IPS DF 4.7 (cell line): ENCODE measurements at regions not wholly inside any gene's neighbourhood (a gene's known extent, or its start where the extent isn't known, plus 50 kb on each side); places are given as distances from the start of the nearest gene placed in this dataset.

ENCODE experiments used
- DNase-seq: peaks from one replicate; pipeline ENCODE4 v3.0.0-alpha.2; 2013; ENCODE audit warnings: low spot score; ENCODE audit errors: extremely low read depth

GRCh38 chr11:26144911-26145310 lies 187.0 kb upstream of the ANO3 start:
- no peak for DNase-seq

GRCh38 chr11:26149585-26149984 lies 182.3 kb upstream of the ANO3 start:
- DNase-seq, result no peak

GRCh38 chr11:26150031-26150430 lies 181.9 kb upstream of the ANO3 start:
- no peak for DNase-seq

- no peak for DNase-seq
Observed at GRCh38 chr11:26158251-26158650, 173.7 kb upstream of the ANO3 start.

GRCh38 chr11:26162291-26162690 lies 169.6 kb upstream of the ANO3 start:
- no peak for DNase-seq

GRCh38 chr11:26186389-26186788 lies 145.5 kb upstream of the ANO3 start:
- no peak for DNase-seq

- no peak for DNase-seq
Observed at GRCh38 chr11:26187639-26188038, 144.3 kb upstream of the ANO3 start.

GRCh38 chr11:26188554-26188953 lies 143.4 kb upstream of the ANO3 start:
- DNase-seq, result no peak

GRCh38 chr11:26191193-26191592 lies 140.7 kb upstream of the ANO3 start:
- no peak for DNase-seq

- DNase-seq, result no peak
Observed at GRCh38 chr11:26193694-26194365, 138.1 kb upstream of the ANO3 start.

- DNase-seq, result no peak
Observed at GRCh38 chr11:26194881-26195280, 137.0 kb upstream of the ANO3 start.

- DNase-seq, result no peak
Observed at GRCh38 chr11:26198532-26199096, 133.3 kb upstream of the ANO3 start.

GRCh38 chr11:26199331-26200095 lies 132.4 kb upstream of the ANO3 start:
- no peak for DNase-seq

- DNase-seq, result no peak
Observed at GRCh38 chr11:26201411-26201810, 130.5 kb upstream of the ANO3 start.

GRCh38 chr11:26202754-26203153 lies 129.2 kb upstream of the ANO3 start:
- no peak for DNase-seq

GRCh38 chr11:26204101-26204500 lies 127.8 kb upstream of the ANO3 start:
- no peak for DNase-seq

GRCh38 chr11:26204839-26205238 lies 127.1 kb upstream of the ANO3 start:
- no peak for DNase-seq

GRCh38 chr11:26219183-26220117 lies 112.5 kb upstream of the ANO3 start:
- no peak for DNase-seq

GRCh38 chr11:26225646-26226045 lies 106.3 kb upstream of the ANO3 start:
- DNase-seq, result no peak

- no peak for DNase-seq
Observed at GRCh38 chr11:26227301-26227746, 104.6 kb upstream of the ANO3 start.

- no peak for DNase-seq
Observed at GRCh38 chr11:26227883-26228502, 103.9 kb upstream of the ANO3 start.
